OCI-LY1 (cell line): ENCODE measurements at regions not wholly inside any gene's neighbourhood (a gene's known extent, or its start where the extent isn't known, plus 50 kb on each side); places are given as distances from the start of the nearest gene placed in this dataset.

Experiments used
- H2AFZ ChIP-seq: fragments of 200-600 bp; sonication (generic), shearing (Covaris generic); 2 replicates; pipeline ENCODE4 v1.6.0; 2014; ENCODE audit warnings: antibody characterized with exemption, mild to moderate bottlenecking, low read length
- H3F3A ChIP-seq: fragments of 200-600 bp; sonication (generic), shearing (Covaris generic); 2 replicates; pipeline ENCODE4 v1.6.0; 2014; ENCODE audit warnings: mild to moderate bottlenecking, antibody characterized with exemption, low read length, moderate library complexity; ENCODE audit not compliant: insufficient read depth
- H3K27ac ChIP-seq: fragments of 200-600 bp; sonication (generic); 2 replicates; pipeline ENCODE4 v1.5.1; 2014; ENCODE audit warnings: low read length, mixed run types, mild to moderate bottlenecking, low read depth; ENCODE audit not compliant: poor library complexity, severe bottlenecking
- H3K27me3 ChIP-seq: fragments of 200-600 bp; sonication (generic); 2 replicates; pipeline ENCODE4 v1.6.0; 2014; ENCODE audit warnings: antibody characterized with exemption, mild to moderate bottlenecking, low read length, moderate library complexity; ENCODE audit not compliant: insufficient read depth
- H3K36me3 ChIP-seq: fragments of 200-600 bp; sonication (generic); 2 replicates; pipeline ENCODE4 v1.6.1; 2014; ENCODE audit warnings: mild to moderate bottlenecking, antibody characterized with exemption, low read length, moderate library complexity, mixed read lengths; ENCODE audit not compliant: insufficient read depth
- H3K4me1 ChIP-seq: fragments of 200-600 bp; sonication (generic); 2 replicates; pipeline ENCODE4 v1.5.1; 2014; ENCODE audit warnings: mild to moderate bottlenecking, low read length, moderate library complexity; ENCODE audit not compliant: insufficient read depth, severe bottlenecking
- H3K4me2 ChIP-seq: fragments of 200-600 bp; sonication (generic), shearing (Covaris generic); 2 replicates; pipeline ENCODE4 v1.6.1; 2014; ENCODE audit warnings: low read length
- H3K4me3 ChIP-seq: fragments of 200-600 bp; sonication (generic); 2 replicates; pipeline ENCODE4 v1.5.1; 2014; ENCODE audit warnings: low read length, low read depth, mild to moderate bottlenecking, mixed read lengths; ENCODE audit not compliant: poor library complexity, severe bottlenecking
- H3K79me2 ChIP-seq: fragments of 200-600 bp; shearing (Covaris generic); 2 replicates; pipeline ENCODE4 v1.6.1; 2016; ENCODE audit warnings: mixed run types, low read length, mixed read lengths; ENCODE audit not compliant: insufficient read depth
- H3K9ac ChIP-seq: fragments of 200-600 bp; sonication (generic), shearing (Covaris generic); 2 replicates; pipeline ENCODE4 v1.6.1; 2014; ENCODE audit warnings: mild to moderate bottlenecking, low read length, mixed read lengths
- H3K9me2 ChIP-seq: fragments of 200-600 bp; sonication (generic), shearing (Covaris generic); 2 replicates; pipeline ENCODE4 v1.6.1; 2014; ENCODE audit warnings: low read depth, mild to moderate bottlenecking, low read length, mixed read lengths
- H3K9me3 ChIP-seq: fragments of 200-600 bp; shearing (Covaris generic); 2 replicates; pipeline ENCODE4 v1.6.1; 2014; ENCODE audit warnings: low read length, mixed read lengths
- H4K20me1 ChIP-seq: fragments of 200-600 bp; sonication (generic), shearing (Covaris generic); 2 replicates; pipeline ENCODE4 v1.6.0; 2016; ENCODE audit warnings: mild to moderate bottlenecking, low read length; ENCODE audit not compliant: insufficient read depth
- CTCF ChIP-seq: fragments of 200-600 bp; sonication (generic), shearing (Covaris generic); IDR thresholded peaks from 2 replicates; pipeline ENCODE4 v1.5.1; 2017; ENCODE audit warnings: mild to moderate bottlenecking, antibody characterized with exemption, low read length, moderate library complexity, mixed read lengths
- EZH2 ChIP-seq: fragments of 200-600 bp; sonication (generic), shearing (Covaris generic); IDR thresholded peaks from 2 replicates; pipeline ENCODE4 v1.8.0; 2017; ENCODE audit warnings: borderline replicate concordance, mixed run types, mild to moderate bottlenecking, antibody characterized with exemption, low read length, moderate library complexity, mixed read lengths

GRCh38 chr20:61185181-61185580 is 66.9 kb upstream of the CDH4 start:
- no peaks in the 10 kb centered on the region for H3K36me3 ChIP-seq
- H4K20me1 ChIP-seq = no peaks in the 10 kb centered on the region
- no peaks in the 10 kb centered on the region; the same call in 1 of the 2 replicates for H3K27me3 ChIP-seq
- no peak overlapping the region for H3K4me2 ChIP-seq
- H3K9ac ChIP-seq = no peak overlapping the region
- no peak overlapping the region for H2AFZ ChIP-seq
- no peak overlapping the region for H3K27ac ChIP-seq
- no peaks in the 10 kb centered on the region for H3K79me2 ChIP-seq
- no peak overlapping the region for H3K4me3 ChIP-seq
- no peaks in the 10 kb centered on the region for H3K4me1 ChIP-seq
- H3F3A ChIP-seq = no peaks in the 10 kb centered on the region
- H3K9me3 ChIP-seq = no peaks in the 10 kb centered on the region
- no peak for TF ChIP-seq CTCF
- no peak for TF ChIP-seq EZH2
- no peaks in the 10 kb centered on the region for H3K9me2 ChIP-seq

GRCh38 chr20:61185841-61186601 is 66.0 kb upstream of the CDH4 start:
- no peaks in the 10 kb centered on the region for H3K9me2 ChIP-seq
- no peak overlapping the region for H2AFZ ChIP-seq
- no peak overlapping the region for H3K27ac ChIP-seq
- H3K79me2 ChIP-seq = no peaks in the 10 kb centered on the region
- H3K36me3 ChIP-seq = no peaks in the 10 kb centered on the region
- H3K9ac ChIP-seq = no peak overlapping the region
- no peak for TF ChIP-seq CTCF
- no peak for TF ChIP-seq EZH2
- no peaks in the 10 kb centered on the region for H3K9me3 ChIP-seq
- no peaks in the 10 kb centered on the region; the same call in 1 of the 2 replicates for H3K27me3 ChIP-seq
- no peaks in the 10 kb centered on the region for H3F3A ChIP-seq
- H3K4me3 ChIP-seq = no peak overlapping the region
- H3K4me2 ChIP-seq = no peak overlapping the region
- no peaks in the 10 kb centered on the region for H4K20me1 ChIP-seq
- H3K4me1 ChIP-seq = no peaks in the 10 kb centered on the region

GRCh38 chr20:61186771-61187472 is 65.1 kb upstream of the CDH4 start:
- no peaks in the 10 kb centered on the region for H4K20me1 ChIP-seq
- H3K36me3 ChIP-seq = no peaks in the 10 kb centered on the region
- no peaks in the 10 kb centered on the region; the same call in 1 of the 2 replicates for H3K27me3 ChIP-seq
- H3K79me2 ChIP-seq = no peaks in the 10 kb centered on the region
- H3K4me1 ChIP-seq = no peaks in the 10 kb centered on the region
- no peak for TF ChIP-seq CTCF
- TF ChIP-seq EZH2 = no peak
- no peaks in the 10 kb centered on the region for H3K9me2 ChIP-seq
- H3K4me2 ChIP-seq = no peak overlapping the region
- H3K4me3 ChIP-seq = no peak overlapping the region
- H3K9me3 ChIP-seq = no peaks in the 10 kb centered on the region
- no peak overlapping the region for H3K9ac ChIP-seq
- no peaks in the 10 kb centered on the region for H3F3A ChIP-seq
- H2AFZ ChIP-seq = no peak overlapping the region
- no peak overlapping the region for H3K27ac ChIP-seq
